GM23338 (cell line): ENCODE measurements at regions not wholly inside any gene's neighbourhood (a gene's known extent, or its start where the extent isn't known, plus 50 kb on each side); places are given as distances from the start of the nearest gene placed in this dataset.

ENCODE experiments used
- ATAC-seq: fragments of 200-7000 bp; cut with Tn5 transposase; 3 replicates; pipeline ENCODE4 v1.9.1; 2020
- DNase-seq: peaks from one replicate; pipeline ENCODE4 v3.0.0-alpha.2; 2015; ENCODE audit warnings: low spot score
- H2AFZ ChIP-seq: fragments of 200-600 bp; sonication (generic); 2 replicates; pipeline ENCODE4 v1.8.0; 2016; ENCODE audit warnings: antibody characterized with exemption, mild to moderate bottlenecking, moderate library complexity
- H3F3A ChIP-seq: fragments of 200-600 bp; sonication (generic); replicated peaks from 2 replicates; pipeline ENCODE4 v1.8.0; 2017; ENCODE audit warnings: antibody characterized with exemption, mixed run types, low read depth
- H3K27ac ChIP-seq: fragments of 200-600 bp; sonication (generic); 2 replicates; pipeline ENCODE4 v1.6.1; 2016; ENCODE audit warnings: low read depth
- H3K27me3 ChIP-seq: fragments of 200-600 bp; sonication (generic); 2 replicates; pipeline ENCODE4 v1.8.0; 2016; ENCODE audit warnings: mild to moderate bottlenecking, mixed run types, moderate library complexity; ENCODE audit not compliant: insufficient read depth
- H3K36me3 ChIP-seq: fragments of 200-600 bp; sonication (generic); 2 replicates; pipeline ENCODE4 v1.8.0; 2016; ENCODE audit warnings: mild to moderate bottlenecking; ENCODE audit not compliant: insufficient read depth
- H3K4me1 ChIP-seq: fragments of 200-600 bp; sonication (generic); 2 replicates; pipeline ENCODE4 v1.8.0; 2016; ENCODE audit warnings: mild to moderate bottlenecking, moderate library complexity; ENCODE audit not compliant: insufficient read depth
- H3K4me2 ChIP-seq: fragments of 200-600 bp; sonication (generic); 2 replicates; pipeline ENCODE4 v1.7.1; 2017; ENCODE audit warnings: mixed run types
- H3K4me3 ChIP-seq: fragments of 200-600 bp; sonication (generic); 2 replicates; pipeline ENCODE4 v1.6.1; 2016; ENCODE audit warnings: mixed run types
- H3K79me2 ChIP-seq: fragments of 200-600 bp; sonication (generic); replicated peaks from 2 replicates; pipeline ENCODE4 v1.8.0; 2017; ENCODE audit warnings: mild to moderate bottlenecking; ENCODE audit not compliant: insufficient read depth
- H3K9me2 ChIP-seq: fragments of 200-600 bp; sonication (generic); 2 replicates; pipeline ENCODE4 v1.8.0; 2017; ENCODE audit not compliant: insufficient read depth
- H4K20me1 ChIP-seq: fragments of 200-600 bp; sonication (generic); replicated peaks from 2 replicates; pipeline ENCODE4 v1.8.0; 2017; ENCODE audit warnings: mild to moderate bottlenecking; ENCODE audit not compliant: insufficient read depth
- H3K27ac Mint-ChIP-seq: 2 replicates; pipeline ENCODE4 v1.8.0; 2020; ENCODE audit warnings: inconsistent platforms, mild to moderate bottlenecking, moderate library complexity, mixed read lengths
- H3K27me3 Mint-ChIP-seq: 3 replicates; pipeline ENCODE4 v1.8.0; 2022; ENCODE audit warnings: low read depth, mild to moderate bottlenecking, moderate library complexity, mixed read lengths, inconsistent platforms; ENCODE audit not compliant: insufficient read depth, poor library complexity
- H3K36me3 Mint-ChIP-seq: 3 replicates; pipeline ENCODE4 v1.8.0; 2021; ENCODE audit warnings: low read depth, mild to moderate bottlenecking, inconsistent platforms, moderate library complexity, mixed read lengths
- H3K4me1 Mint-ChIP-seq: 3 replicates; pipeline ENCODE4 v1.8.0; 2020; ENCODE audit warnings: mild to moderate bottlenecking, inconsistent platforms, mixed read lengths
- H3K4me3 Mint-ChIP-seq: 3 replicates; pipeline ENCODE4 v1.8.0; 2021; ENCODE audit warnings: moderate library complexity, mild to moderate bottlenecking, inconsistent platforms, mixed read lengths
- H3K9me3 Mint-ChIP-seq: 3 replicates; pipeline ENCODE4 v1.8.0; 2020; ENCODE audit warnings: moderate library complexity, mild to moderate bottlenecking, inconsistent platforms, mixed read lengths
- CTCF ChIP-seq, 2 experiments: fragments of 200-600 bp in 1 of 2; sonication (generic) in 1 of 2; conservative IDR thresholded peaks; 2 replicates each; pipeline versions ENCODE4 v1.5.1 to v1.6.1; 2016 to 2017; ENCODE audit warnings: antibody characterized with exemption in 2 of 2, low read depth in 2 of 2, mild to moderate bottlenecking in 2 of 2, moderate library complexity in 1 of 2
- POLR2AphosphoS5 ChIP-seq: IDR thresholded peaks from 2 replicates; pipeline ENCODE4 v1.6.1; 2016; ENCODE audit warnings: antibody characterized with exemption, low read depth
- STAT1 ChIP-seq: IDR thresholded peaks from one replicate; pipeline ENCODE4 v1.6.1; 2016; ENCODE audit warnings: antibody characterized with exemption; ENCODE audit not compliant: unreplicated experiment
- ZNF114 ChIP-seq: fragments of 250-450 bp; sonication (Bioruptor Pico); IDR thresholded peaks from 2 replicates; pipeline ENCODE4 v1.5.0; 2020; ENCODE audit warnings: mild to moderate bottlenecking, moderate library complexity
- ZNF331 ChIP-seq: fragments of 250-450 bp; sonication (Bioruptor Pico); IDR thresholded peaks from 2 replicates; pipeline ENCODE4 v1.5.0; 2020; ENCODE audit warnings: low read depth, mild to moderate bottlenecking, moderate library complexity
- ZNF462 ChIP-seq: fragments of 250-450 bp; sonication (Bioruptor Pico); IDR thresholded peaks from 2 replicates; pipeline ENCODE4 v1.5.0; 2020; ENCODE audit warnings: mild to moderate bottlenecking, moderate library complexity

GRCh38 chr2:55760125-55760524 lies 66.5 kb upstream of the PNPT1 start (continued):
- TF ChIP-seq ZNF462 (CRISPR knock-in tag), result no peak
- no peak for TF ChIP-seq CTCF (conservative IDR thresholded peaks at IDR 0.05; ENCODE audit: low read depth in 2 of 2)
- no peak for TF ChIP-seq ZNF331 (CRISPR knock-in tag)
- no peak for TF ChIP-seq ZNF114 (CRISPR knock-in tag)
- no peak for TF ChIP-seq STAT1

GRCh38 chr2:55759271-55759921 lies 65.8 kb upstream of the PNPT1 start:
- peak overlapping the region; percentile 44 for H3K4me2 ChIP-seq
- H3K9me3 Mint-ChIP-seq, result no peaks in the 10 kb centered on the region; the same call in 2 of the 3 replicates
- H3K27ac ChIP-seq, result no peak overlapping the region
- no peaks in the 10 kb centered on the region for H3K9me2 ChIP-seq
- H3K27me3 Mint-ChIP-seq, result peaks cover 5% of the 10 kb centered on the region
- H2AFZ ChIP-seq, result no peak overlapping the region
- no peak overlapping the region for H3K4me3 Mint-ChIP-seq
- no peak overlapping the region for H3K27ac Mint-ChIP-seq
- peak; percentile 88 for ATAC-seq
- no peaks in the 10 kb centered on the region for H3K79me2 ChIP-seq
- no peaks in the 10 kb centered on the region for H3F3A ChIP-seq
- H3K27me3 ChIP-seq, result no peaks in the 10 kb centered on the region
- peaks cover 19% of the 10 kb centered on the region for H3K4me1 ChIP-seq
- peak; percentile 40 for DNase-seq
- no peaks in the 10 kb centered on the region for H3K36me3 ChIP-seq
- no peaks in the 10 kb centered on the region for H4K20me1 ChIP-seq
- peaks cover 19% of the 10 kb centered on the region for H3K4me1 Mint-ChIP-seq
- no peaks in the 10 kb centered on the region for H3K36me3 Mint-ChIP-seq
- no peak overlapping the region for H3K4me3 ChIP-seq
- TF ChIP-seq ZNF462 (CRISPR knock-in tag), result no peak
- TF ChIP-seq POLR2AphosphoS5, result no peak
